ENCODE measurements at regions not wholly inside any gene's neighbourhood (a gene's known extent, or its start where the extent isn't known, plus 50 kb on each side); places are given as distances from the start of the nearest gene placed in this dataset.
"Not testable (repeated sequence)": the region's sequence is repeated elsewhere in the genome, so short reads cannot be mapped to it uniquely, and the experiment has no call there.

DNA sequence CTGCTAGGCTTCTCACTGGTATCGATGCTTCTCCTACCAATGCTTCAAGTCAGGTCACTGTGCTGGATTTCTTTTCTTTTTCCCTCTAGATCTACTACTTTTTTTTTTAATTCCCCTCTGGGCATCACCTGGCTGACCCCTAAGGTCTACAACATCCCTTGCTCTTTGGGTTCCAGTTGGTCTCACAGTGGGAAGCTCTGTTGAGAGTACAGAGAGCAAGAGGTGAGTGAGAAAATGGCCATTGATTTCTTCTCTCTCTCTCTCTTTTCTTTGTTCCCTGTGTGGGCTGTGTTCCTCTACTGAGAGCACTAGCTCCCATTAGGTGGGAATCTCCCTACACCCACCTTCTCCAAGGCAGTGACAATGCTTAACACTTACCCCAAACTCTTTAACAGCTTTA lies 413.4 kb downstream of the KCNJ2 start:
- no peak for DNase-seq (ENCODE audit: low spot score)

DNA sequence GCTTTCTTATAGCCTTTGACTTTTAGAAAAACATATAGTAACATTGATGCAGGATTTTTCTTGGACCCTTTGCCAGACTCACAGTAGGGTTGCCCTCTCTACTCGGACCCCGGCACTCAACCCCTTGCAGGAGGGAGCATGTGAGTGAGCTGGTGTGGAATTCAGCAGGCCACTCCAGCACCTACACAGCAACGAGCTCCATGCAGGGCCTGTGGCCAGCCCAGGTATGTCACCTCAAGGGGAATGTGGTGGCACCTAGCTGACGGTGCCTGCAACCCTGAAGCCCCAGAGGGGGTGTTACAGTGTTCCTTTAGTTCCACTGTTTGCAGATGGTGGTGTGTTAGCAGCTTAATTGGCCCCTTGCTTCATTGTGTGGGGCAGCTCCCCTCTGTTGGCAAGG lies 414.9 kb downstream of the KCNJ2 start:
- no peak for DNase-seq (ENCODE audit: low spot score)

DNA sequence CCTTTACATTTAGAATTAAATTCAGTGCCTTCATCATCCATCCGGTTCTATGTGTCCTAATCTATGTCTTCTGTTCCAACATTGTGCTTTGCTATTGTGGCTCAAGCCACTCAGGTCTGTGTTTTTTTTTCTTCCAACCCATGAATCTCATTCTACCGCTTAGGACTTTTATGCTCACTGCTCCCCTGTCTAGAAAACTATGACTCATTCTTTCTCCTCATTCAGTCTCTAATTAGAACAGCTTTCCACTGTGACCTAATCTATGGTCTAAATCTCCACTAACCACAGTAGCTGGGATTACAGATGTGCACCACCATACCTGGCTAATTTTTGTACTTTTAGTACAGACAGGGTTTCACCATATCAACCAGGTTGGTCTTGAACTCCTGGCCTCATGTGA lies 418.7 kb downstream of the KCNJ2 start:
- no peak for DNase-seq (ENCODE audit: low spot score)

DNA sequence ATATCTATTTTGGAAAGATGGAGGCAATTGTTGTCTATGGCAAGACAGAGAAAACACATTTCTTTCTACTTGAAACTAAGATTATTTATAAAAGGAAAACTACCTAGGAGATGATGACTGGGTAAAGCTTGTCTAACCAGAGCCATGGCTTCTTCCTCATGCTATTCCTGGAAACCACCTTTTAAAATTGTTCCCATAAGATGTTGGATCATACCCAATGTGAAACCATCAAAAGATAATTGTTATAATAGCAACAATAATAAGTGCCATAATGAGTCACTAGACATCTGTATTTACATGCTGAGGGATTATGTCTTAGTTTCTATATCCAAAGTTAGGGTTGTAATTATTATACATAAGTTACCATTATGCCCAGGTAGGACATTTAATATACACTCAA lies 428.4 kb downstream of the KCNJ2 start:
- no peak for DNase-seq (ENCODE audit: low spot score)

DNA sequence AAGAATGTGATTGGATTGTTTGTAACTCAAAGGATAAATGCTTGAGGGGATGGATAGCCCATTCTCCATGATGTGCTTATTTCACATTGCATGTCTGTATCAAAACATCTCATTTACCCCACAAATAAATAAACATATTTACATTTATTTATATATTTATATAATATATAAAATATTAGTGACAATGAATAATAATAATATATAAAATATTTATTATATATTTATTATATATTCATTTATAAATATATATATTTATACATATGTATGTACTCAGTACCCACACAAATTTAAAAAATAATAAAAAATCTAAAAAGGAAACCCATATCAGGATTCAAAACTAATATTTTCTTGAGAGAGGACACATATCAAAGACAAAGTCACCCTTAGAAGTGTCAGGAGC lies 429.9 kb downstream of the KCNJ2 start:
- no peak for DNase-seq (ENCODE audit: low spot score)

DNA sequence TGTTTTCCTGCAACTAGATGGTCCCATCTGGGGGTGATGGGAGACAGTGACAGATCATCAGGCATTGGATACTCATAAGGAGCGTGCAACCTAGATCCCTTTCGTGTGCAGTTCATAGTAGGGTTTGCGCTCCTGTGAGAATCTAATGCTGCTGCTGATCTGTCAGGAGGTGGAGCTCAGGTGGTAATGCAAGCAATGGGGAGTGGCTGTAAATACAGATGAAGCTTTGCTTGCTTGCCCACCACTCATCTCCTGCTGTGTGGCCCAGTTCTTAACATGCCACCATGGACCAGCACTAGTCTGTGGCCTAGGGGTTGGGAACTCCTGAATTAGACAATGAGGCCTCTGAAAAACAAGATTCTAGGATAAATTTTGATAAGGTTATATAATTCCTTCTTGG lies 430.6 kb downstream of the KCNJ2 start:
- DNase-seq (ENCODE audit: low spot score): not testable (repeated sequence)

DNA sequence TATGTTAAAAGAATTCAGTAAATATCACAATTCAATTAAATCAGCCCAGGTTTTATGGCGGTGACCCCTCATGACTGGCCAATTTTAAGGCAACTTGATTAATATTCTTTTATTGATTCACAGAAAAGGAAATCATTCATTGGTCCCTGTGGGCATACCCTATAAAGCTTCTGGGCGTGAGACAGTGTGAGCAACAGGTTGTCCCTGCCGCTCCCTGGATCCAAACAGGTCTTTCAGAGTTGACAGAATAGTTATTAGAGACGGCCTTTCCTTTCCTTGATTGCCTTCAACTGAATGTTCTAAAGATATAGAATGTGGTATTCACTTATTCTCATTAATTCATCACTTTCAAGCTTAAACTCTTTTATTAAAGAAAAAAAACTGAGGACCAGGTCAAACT lies 433.9 kb downstream of the KCNJ2 start:
- DNase-seq (ENCODE audit: low spot score): no peak

DNA sequence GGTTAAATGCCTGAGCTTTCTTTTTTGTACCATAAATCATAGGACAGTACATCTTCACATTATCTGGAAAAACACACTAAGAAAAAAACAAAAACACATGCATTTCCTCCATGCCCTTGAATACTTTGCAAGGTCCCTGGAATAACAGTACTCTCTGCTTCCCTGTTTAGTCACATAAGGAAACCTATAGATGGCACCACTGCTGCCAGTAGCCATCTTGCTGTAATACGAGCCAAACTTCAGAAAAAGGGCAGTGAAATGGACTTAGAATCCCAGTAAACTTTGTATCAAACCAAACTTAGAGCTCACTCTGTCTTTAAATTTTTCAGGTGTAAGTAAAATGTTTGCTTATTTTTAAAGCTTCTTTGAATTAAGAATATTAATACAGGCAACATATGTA lies 435.5 kb downstream of the KCNJ2 start:
- DNase-seq (ENCODE audit: low spot score): no peak

DNA sequence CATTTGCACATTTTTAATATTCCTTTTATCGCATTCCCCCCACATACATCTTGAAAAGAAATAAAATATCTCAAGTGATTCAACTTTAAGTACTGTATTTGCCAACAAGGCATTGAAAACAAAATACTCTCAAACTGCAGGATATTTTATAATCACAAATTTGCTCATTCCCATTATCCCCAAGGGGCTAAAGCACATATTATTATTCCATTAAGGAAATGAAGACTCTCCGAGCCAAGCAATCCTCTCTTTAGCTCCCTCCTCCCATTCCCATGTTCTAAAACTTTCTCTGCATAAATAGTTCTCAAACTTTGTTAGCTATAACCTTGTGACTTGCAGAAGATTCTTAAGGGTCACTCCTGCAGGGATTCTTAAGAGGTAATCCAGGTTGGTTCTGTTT lies 436.8 kb downstream of the KCNJ2 start:
- DNase-seq (ENCODE audit: low spot score): no peak

DNA sequence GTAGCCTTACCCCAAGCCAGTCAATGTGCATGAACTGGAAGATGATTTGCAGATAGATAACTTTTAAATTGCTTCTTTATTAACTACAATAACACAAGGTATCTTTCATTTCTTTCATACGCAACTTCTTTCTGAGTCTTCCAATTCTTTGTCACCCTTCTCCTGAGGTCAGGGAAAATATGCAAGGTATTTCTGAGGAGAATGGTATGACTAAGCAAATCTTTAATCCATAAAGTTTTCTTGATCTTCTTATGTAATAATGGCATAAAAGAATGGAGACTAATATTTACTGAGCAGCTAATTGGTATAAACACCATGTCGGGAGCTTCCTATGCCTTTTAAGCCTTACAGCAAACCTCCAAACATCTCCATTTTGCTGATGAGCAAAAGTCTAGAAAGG lies 438.9 kb downstream of the KCNJ2 start:
- no peak for DNase-seq (ENCODE audit: low spot score)

DNA sequence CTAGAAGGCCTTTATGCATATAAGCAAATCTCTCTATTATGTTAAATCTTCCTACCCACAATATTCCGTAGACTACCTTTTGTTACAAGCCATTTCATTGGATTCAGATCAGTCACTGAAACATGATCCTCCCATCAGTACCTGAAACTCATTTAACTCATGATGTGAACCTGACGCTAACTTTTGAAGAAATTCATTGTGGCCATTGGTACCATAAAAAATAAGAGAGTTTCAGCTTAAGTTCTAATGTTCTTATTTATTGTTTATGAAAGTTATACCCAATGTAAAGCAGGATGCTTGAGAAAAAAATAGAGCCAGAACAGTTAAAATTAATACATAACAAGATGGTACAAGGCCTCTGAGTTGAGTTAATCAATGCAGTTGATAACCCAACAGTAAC lies 439.6 kb downstream of the KCNJ2 start:
- peak; percentile 68 for DNase-seq (ENCODE audit: low spot score)

DNA sequence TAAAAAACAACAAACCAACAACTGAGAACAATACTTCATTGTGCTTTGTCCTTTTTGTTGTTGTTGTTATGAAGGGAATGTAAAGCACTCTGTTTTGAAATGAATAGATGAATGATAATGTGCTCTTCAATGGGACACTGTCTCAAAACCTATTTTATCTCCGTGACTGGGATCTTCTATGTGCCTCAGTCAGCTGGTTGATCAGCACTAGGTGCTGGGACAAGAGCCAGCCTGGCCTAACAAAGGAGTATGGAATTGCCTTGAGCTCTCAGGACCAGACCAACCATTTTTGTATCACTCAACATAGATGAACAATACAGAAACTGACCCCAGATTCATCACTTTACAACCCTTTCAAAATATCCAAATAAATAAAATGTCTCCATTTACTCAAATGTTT lies 440.2 kb downstream of the KCNJ2 start:
- peak; percentile 99 for DNase-seq (ENCODE audit: low spot score)

DNA sequence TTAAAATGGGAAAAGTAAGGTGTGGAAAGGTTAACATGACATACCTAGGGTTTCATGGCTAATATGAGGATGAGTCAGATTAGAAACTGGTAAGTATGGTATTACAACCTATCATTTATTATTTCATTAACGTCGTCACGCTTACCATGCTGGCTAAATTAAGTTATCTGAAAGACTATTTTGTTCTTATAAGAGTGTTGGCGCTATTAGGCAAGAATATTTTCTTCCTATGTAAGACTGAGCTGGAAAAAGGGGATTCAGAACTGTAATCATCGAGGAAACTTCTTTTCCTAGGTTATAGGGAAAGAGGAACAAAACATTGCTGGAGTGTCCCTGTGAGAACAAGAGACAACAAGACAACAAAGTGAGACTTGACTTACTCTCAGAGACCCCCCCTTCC lies 440.8 kb downstream of the KCNJ2 start:
- peak; percentile 71 for DNase-seq (ENCODE audit: low spot score)

DNA sequence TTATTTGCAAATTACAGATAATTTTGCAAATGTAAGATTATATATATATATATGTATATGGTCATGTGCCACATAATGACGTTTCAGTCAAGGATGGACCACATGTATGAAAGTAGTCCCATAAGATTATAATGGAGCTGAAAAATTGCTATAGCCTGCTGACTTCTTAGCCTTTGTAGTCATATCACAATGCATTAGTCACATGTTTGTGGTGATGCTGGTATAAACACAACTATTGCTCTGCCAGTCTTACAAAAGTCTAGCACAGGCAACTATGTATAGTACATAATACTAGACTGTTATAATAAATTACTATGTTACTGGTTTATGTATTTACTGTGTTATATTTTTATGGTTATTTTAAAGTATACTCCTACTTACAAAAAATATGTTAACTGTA lies 444.3 kb downstream of the KCNJ2 start:
- DNase-seq (ENCODE audit: low spot score): no peak

DNA sequence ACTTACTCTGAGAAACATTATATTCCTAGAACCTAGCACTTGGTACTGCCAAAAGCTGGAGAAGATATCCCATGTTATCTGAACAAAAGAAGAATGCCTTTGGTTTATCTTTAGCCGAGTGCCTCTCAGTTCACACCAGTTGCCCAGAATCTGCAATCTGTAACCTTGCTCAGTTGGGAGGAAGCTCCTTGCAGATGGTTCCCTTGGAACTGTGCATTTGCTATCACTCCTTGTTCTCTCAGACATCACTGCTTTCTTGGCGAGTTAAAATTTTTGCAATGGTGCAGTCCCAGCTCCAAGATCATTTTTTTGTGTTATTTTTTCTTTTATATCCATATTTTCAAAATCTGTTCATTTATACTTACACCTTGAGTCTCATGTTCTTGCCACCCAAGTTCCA lies 446.5 kb downstream of the KCNJ2 start:
- DNase-seq (ENCODE audit: low spot score): no peak

DNA sequence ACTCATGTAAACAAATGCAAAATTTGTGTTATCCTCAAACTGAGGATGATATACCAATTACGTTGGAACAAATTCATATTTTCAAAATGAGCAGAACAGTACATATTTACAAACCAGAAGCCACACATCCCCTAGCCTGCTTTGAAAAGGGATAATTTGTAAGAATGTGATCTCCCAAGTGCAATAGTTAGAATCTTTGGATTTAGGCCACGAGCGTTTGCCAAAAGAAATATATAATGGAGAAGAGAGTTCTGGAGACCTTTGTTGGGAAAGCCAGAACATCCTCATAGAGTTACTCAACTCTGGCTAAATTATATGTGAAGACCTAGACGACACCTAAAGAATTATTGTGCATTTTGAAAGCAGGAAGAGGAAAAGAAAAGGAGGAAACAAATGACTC lies 449.3 kb downstream of the KCNJ2 start:
- no peak for DNase-seq (ENCODE audit: low spot score)

DNA sequence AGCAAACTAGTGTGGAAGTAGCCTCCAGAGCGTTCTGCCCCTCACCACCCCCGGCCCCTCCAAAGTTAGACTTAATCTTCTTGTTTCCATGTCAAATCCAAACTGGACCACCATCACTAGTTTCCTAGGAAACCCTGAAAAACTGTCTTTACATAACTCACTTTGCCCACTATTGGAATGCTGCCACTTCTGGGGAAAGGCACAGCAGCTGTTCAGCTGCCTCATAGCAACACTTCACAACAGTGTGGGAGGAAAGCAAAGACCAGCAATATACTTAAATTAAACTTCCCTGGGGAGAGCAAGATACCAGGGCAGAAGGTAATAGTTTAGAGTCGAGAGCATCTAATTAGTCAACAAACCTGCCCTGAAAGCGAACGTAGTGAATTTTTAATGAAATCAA lies 452.2 kb downstream of the KCNJ2 start:
- DNase-seq (ENCODE audit: low spot score): peak; percentile 75

DNA sequence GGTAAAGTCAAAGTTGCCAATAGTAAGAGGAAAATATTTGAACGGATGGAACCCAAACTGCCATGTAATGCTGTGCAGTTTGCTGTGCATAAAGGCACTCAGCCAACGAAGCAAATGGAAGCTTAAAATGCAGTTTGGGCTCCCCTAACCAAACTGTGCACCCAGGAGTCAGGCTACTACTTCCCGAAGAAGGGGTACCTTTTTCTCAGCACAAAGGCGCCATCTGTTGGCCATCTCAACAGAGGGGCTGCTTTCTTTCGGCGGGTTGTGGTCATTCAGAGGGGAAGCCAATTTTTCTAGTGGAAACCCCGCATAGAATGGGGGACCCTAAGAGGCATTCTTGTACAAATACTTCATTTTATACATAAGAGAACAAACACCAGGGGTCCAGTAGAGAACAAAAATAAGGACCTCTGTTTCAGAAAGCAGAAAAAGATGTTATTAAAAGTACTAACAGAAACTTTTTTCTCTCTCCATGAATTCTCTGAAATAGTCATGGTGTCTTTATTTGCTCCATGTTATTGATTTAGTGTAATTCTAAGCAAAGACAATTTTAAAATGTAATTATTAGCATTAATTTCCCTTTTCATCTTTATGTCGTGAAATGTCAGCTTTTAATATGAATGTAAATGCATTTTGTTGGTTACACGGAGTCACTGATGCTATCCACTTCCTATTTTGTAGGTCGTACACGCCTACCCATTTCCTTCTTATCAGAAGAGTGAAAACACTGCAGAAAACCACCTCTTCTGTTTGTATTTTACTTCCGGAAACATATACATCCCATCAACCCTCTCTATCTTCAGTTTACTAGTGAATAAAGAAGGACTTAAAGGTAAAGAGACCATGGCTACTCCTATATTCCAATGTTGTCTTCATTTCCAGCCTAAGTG lies 453.3 kb downstream of the KCNJ2 start:
- peak; percentile 92 for DNase-seq (ENCODE audit: low spot score)

DNA sequence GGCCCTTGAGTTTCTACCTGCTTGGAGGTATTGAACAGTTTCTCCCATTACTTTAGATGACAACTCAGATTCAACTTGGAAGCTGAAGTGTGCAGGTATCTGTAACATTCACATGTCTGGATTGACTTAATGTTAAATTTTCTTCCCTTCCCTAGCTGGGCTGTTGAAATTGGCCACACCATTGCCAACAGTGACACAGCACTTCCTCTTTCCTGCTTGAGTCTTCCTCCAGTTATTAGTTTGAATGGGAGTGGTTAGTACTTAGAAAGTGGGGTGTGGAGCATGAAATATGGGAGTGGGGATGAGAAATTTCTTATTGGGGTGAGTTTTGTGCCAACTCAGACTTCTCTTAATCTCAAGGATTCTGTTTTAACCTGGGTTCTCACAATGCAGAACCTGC lies 454.9 kb downstream of the KCNJ2 start:
- DNase-seq (ENCODE audit: low spot score): no peak

DNA sequence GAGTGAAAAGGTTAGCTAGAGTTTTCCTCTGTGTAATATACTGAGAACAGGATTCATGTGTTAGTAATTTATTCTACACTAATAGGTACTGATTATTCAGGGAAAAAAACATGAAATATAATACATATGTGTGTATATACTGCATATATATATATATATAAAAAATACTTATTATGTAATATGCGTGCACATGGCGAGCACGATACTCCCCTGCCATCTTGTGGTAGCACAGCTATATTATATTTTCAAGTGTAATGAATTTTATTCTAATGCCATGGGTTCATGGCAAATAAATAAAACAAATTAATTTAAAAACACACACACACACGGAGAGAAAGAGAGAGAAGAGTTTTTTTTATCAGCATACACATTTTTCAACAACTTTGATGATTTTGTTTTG lies 460.6 kb downstream of the KCNJ2 start:
- no peak for DNase-seq (ENCODE audit: low spot score)

DNA sequence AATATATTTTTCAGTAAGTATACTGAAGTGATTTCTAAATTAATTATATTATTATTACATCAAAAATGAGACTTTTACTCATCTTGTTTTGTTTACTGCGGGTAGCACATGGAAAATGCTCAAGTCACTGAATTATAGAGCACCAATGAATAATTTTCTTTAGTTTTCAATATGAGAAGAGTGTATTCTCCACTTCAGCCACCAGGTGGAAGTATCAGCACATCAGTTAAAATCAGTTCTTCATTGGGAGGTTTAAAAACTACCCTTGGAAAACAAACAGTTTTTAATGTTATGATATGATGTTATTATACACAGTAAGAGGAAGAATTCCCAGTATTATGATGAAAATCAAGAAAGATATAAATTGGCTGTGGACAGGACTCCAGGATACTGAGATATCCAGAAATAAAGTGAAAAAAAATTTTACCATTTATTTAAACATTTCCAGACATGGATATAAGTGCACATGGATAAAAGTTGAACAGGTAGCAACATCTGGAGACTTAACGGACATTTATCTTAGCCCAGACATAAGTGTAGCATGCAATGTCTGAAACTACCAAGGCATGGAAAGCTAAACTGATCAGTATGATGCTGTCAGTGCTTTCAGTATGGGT lies 467.3 kb downstream of the KCNJ2 start:
- peak; percentile 76 for DNase-seq (ENCODE audit: low spot score)

DNA sequence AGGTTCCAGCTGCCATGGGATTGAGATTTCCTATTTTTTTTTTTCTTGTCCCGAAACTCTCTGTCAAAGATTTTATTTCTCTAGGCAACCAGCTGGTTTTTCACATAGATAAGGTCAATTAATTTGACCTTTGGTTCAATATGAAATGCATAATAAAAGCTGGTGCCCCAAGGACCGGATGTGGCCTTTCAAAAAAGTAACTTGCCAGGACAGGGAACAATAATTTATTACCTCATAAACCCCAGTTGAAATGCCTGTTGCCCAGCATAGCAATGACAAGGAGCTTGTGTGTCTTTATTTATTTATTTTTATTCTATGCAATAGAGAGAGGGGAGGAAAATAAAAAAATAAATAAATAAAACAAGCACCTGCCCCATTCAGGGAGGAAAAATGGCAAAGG lies 472.7 kb downstream of the KCNJ2 start:
- no peak for DNase-seq (ENCODE audit: low spot score)

DNA sequence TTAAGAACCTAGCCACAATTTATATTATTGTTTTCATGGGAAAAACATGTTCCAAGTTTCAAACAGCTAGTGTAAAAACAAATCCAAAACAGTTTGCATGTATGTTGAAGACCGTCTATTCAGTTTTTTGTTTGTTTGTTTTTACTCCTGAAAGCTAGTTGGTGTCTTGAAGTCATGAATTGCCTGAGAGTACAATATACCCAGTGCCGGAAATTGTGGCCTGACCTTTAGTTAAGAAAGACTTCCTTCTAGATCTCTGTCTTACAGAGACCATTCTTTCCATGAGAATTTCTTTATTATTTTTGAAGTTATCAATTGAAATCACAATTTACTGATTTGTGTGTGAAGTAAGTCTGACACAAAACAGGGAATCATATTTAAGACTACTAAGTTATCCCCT lies 474.8 kb downstream of the KCNJ2 start:
- DNase-seq (ENCODE audit: low spot score): no peak

DNA sequence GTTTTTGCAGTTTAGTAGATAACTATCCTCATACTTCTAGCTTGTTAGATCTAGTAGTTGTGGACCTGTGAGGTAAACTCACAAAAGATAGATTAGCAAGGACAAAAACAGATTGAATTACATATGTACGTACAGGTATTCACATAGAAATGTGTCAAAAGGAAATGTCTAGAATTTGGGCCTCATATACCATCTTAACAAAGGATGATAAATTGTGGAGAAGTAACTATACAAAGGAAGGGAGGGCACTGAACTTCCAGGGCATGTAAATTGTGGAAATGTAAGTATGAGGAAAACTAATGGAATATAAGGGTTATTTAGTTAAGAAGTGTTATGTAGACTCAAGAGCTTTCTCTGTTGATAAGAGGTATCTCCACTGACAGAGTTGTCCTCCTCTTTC lies 477.3 kb downstream of the KCNJ2 start:
- no peak for DNase-seq (ENCODE audit: low spot score)
